Esophagus squamous epithelium (tissue), 4 donors: ENCODE measurements at regions not wholly inside any gene's neighbourhood (a gene's known extent, or its start where the extent isn't known, plus 50 kb on each side); places are given as distances from the start of the nearest gene placed in this dataset.
"Not testable (repeated sequence)": the region's sequence is repeated elsewhere in the genome, so short reads cannot be mapped to it uniquely, and the experiment has no call there.

Source experiments
- CTCF ChIP-seq, 6 experiments: fragments of 450-650 bp in 4 of 6; fragments of 200-600 bp in 2 of 6; sonication (generic) in 2 of 6; IDR thresholded peaks; one replicate each; pipeline ENCODE4 v1.5.1; 2016 to 2019; ENCODE audit warnings: antibody characterized with exemption in 6 of 6, mild to moderate bottlenecking in 4 of 6, moderate library complexity in 4 of 6
- POLR2A ChIP-seq, 4 donors: fragments of 450-650 bp; IDR thresholded peaks; one replicate each; pipeline ENCODE4 v1.6.1; 2017; ENCODE audit warnings: antibody characterized with exemption in 4 of 4, mild to moderate bottlenecking in 4 of 4, moderate library complexity in 3 of 4

- TF ChIP-seq CTCF, POLR2A (IDR thresholded peaks at IDR 0.05): not testable (repeated sequence)
Measured at GRCh38 chr16:88205482-88205881, 177.3 kb upstream of the ZNF469 start.
